NB4 (cell line): ENCODE measurements at regions not wholly inside any gene's neighbourhood (a gene's known extent, or its start where the extent isn't known, plus 50 kb on each side); places are given as distances from the start of the nearest gene placed in this dataset.

Source experiments
- CTCF ChIP-seq: IDR thresholded peaks from one replicate; pipeline ENCODE4 v1.5.1; 2012; ENCODE audit warnings: low read depth, low read length
- MAX ChIP-seq: IDR thresholded peaks from 2 replicates; pipeline ENCODE4 v1.6.1; 2011; ENCODE audit warnings: low read depth, low read length

DNA sequence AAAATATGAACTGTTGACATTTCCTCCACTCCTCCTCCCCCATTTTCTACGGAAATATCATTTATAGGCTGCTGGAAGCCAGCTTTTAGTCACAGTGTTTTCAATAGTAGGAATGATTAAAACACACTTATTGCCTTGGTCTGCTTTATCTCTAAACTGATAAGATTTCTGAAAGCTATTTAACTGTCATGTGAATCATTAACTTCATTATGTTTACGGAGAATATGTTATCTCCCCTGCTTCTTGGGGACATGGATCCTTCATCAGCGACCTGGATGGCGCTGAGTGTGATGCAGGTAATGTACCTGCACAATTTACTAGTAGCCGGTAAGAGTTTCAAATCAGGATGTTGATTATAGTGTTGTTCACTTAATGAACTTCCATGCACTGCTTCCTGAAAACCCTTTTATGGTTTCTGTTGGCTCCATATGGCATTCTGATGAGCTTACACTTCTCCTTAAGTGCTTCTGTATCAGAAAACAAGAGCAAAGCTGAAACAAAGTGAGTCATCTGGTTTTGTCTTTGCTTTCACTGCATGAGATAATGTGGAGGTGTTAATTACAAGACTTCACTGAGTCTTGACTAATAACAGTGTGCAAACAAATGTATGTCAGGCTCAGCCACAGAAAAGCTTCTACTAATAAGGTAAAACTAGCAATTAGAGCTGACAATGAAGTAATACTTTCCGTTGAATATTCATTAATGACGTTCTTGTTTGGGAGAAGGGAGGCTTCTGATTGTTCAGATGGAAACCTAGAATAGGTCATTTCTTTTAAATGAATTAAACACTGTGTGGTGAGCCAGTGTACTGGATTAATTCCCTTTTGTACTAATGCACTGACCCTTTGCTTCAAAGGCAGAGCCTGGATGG lies 162.4 kb upstream of the ZNF608 start:
- TF ChIP-seq CTCF = no peak
- TF ChIP-seq MAX = no peak
